NCI-H345 treated with DMSO at 0.1 percent for 48 hours (cell line): ENCODE measurements at regions not wholly inside any gene's neighbourhood (a gene's known extent, or its start where the extent isn't known, plus 50 kb on each side); places are given as distances from the start of the nearest gene placed in this dataset.

Source experiments
- DNase-seq: peaks from one replicate; lab custom pipeline; 2025; ENCODE audit not compliant: unreplicated experiment; lab: John Stamatoyannopoulos, UW

GRCh38 chr7:118563311-118563710 lies 338.8 kb downstream of the ANKRD7 start:
- no peak for DNase-seq

DNA sequence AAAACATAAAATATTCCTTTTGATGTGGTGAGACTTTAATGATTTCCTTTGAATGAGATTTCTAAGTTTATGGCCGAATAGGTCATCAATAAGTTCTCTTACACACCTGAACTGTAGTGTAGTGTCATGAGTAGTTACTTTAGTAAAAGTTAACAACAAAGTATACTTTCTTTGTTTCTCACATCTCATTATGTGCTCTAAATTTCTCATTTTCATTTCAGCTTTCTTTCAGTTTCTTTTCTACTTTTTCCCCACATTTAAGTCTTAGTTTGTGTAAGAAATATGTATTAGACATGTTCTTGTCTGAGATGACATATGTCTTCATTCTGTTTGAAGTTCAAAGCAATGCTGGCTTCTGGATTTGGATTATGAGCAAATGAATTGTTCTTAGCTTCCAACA lies 348.1 kb downstream of the ANKRD7 start:
- no peak for DNase-seq

GRCh38 chr7:118573085-118573484 lies 348.6 kb downstream of the ANKRD7 start:
- DNase-seq, result no peak

DNA sequence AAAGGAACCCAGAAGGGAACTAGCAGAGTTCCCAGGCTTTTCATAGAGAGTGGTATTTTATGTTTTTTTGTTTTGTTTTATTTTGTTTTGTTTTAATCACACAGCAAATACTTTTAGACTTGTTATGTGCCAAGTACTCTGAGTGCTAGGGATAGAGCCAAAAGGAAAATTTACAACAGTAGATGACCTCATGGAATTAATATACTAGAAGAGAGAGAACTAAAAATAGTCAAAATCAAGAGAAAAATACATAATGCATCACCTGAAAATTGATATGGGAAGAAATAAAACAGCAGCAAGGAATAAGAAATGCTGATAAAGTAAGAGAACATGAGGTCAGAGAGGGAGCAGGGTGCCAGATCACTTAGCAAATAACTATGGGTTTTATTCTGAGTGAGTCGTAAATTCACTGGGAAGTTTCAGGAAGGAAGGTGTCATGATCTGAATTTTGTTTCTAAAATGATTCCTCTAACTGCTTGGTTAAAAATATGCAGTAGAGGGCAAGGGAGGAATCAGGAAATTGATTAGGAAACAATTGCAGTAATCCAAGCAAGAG lies 351.0 kb downstream of the ANKRD7 start:
- DNase-seq, result no peak

DNA sequence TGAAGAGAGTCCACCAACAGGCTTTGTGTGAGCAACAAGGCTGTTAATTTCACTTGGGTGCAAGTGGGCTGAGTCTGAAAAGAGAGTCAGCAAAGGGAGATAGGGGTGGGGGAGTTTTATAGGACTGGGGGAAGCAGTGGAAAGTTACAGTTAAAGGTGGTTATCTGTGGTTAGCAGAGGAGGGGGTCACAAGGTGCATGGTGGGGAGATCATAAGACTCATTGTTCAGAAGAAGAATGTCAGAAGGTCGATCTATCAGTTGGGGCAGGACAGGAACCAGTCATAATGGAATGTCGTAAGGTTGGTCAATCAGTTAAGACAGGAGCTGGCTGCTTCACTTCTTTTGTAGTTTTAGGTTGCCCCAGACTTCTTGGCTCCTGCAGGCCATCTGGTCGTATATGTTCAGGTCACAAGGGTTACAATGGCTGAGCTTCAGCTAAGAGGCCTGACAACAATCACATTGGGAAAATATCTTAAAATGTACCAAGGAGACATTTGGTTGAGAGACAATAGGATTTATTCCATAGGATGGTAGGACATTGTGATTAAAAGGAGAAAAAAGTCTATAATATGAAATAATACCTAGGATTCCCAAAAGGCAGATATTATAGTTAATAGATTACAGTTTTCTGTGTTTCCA lies 356.4 kb downstream of the ANKRD7 start:
- no peak for DNase-seq

GRCh38 chr7:118583641-118584040 lies 359.1 kb downstream of the ANKRD7 start:
- no peak for DNase-seq

DNA sequence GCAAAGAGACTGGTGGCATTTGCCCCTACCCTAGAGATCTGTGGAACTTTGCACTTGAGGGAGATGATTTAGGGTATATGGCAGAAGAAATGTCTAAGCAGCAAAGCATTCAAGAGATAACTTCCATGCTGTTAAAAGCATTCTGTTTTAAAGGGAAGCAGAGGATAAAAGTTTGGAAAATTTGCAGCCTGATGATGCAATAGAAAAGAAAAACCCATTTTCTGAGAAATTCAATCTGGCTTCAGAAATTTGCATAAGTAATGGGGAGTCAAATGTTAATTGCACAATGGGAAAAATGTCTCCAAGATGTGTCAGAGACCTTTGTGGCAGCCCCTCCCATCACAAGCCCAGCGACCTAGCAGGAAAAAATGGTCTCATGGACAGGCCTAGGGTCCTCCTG lies 361.7 kb downstream of the ANKRD7 start:
- DNase-seq, result no peak

DNA sequence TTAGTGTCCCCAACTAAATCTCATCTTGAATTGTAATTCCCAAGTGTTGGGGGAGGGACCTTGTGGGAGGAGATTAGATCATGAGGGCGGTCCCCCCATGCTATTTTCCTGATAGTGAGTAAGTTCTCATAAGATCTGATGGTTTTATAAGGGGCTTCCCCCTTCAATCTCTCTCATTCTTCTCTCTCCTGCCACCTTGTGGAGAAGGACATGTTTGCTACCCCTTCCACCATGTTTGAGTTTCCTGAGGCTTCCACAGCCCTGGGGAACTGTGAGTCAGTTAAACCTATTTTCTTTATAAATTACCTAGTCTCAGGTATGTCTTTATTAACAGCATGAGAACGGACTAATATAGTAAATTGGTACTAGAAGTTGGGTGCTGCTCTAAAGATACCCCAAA lies 365.6 kb downstream of the ANKRD7 start:
- no peak for DNase-seq

DNA sequence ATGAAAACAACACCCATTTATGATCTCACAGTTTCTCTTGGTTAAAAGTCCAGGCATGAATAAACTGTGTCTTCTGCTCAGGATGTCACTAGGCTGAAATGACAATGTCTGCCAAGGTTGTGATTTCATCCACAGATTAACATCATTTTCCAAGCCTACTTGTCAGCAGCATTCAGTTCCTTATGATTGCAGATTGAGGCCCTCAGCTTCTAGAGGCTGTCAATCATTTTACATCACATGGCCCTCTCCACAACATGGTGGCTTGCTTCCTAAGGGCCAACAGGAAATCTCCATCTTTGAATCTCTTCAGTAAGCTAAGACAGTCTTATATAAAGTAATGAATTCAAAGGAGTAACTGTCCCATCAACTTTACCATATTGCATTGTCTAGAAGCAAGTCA lies 377.6 kb downstream of the ANKRD7 start:
- no peak for DNase-seq

DNA sequence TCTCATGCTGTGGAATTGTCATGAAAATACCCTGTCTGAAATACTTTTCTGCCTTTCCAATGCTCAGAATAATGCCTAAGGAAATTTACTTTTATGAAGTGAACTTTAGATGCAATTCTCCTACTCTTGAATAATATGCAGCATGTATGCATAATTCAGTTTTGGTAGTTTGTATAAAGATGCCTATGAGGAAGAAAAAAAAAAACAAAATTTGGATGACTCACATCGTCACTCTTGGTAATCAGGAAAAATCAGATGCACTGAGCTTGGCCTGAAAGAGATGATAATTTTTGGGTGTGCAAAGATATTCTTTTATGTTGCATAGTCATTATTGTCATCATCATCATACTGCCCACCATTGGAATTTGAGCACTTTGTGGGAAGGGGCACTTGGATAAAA lies 382.1 kb downstream of the ANKRD7 start:
- DNase-seq, result no peak

DNA sequence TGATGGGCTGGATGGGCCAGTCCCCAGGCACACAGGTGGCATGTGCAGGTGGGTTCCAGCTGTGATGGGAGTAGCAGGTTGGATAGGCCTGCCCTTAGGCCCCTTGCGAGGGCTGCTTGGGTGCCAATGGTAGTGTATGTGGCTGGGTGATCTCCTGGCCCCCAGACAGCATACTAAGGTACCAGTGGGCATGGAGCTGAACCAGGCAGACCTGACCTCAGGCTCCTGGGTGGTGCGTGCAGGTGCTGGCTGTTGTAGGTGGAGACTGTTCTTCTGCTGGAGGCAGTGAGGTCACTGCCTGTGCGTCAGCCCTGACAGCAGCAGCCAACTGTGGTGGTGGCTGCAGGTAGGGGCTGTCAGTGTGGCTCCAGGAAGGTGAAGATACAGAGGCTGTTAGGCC lies 384.7 kb downstream of the ANKRD7 start:
- DNase-seq, result no peak

GRCh38 chr7:118615681-118616080 lies 391.2 kb downstream of the ANKRD7 start:
- DNase-seq, result no peak

GRCh38 chr7:118621810-118622360 lies 397.4 kb downstream of the ANKRD7 start:
- no peak for DNase-seq

- DNase-seq, result no peak
These were observed 402.2 kb downstream of the ANKRD7 start for GRCh38 chr7:118626739-118627138.

- no peak for DNase-seq
These were observed 403.0 kb downstream of the ANKRD7 start for GRCh38 chr7:118627467-118627866.

DNA sequence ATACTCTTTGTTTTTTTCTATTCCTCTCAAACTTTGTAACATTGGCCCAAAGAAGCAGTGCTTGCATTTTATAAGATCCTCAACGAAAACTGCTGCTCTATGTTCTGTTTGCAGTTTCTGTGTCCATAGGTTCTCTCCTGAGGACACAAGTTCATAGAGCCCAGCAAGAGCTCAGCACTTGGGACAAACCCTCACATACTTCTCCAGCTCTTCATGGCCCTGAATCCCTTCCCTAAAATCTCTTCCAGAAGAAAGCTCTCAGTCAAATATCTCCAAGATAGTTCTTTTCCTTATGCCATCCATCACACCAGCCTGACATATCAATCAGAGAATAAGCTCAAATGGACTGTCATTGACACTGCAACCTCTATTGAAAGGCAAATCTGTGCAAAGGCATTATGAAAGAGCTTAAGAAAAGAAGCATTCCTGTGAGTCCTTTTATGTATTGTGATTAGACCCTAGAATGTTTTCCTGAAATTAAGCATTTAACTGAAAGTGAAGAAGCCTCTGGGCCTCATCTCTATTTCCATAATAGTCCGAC lies 405.5 kb downstream of the ANKRD7 start:
- no peak for DNase-seq

DNA sequence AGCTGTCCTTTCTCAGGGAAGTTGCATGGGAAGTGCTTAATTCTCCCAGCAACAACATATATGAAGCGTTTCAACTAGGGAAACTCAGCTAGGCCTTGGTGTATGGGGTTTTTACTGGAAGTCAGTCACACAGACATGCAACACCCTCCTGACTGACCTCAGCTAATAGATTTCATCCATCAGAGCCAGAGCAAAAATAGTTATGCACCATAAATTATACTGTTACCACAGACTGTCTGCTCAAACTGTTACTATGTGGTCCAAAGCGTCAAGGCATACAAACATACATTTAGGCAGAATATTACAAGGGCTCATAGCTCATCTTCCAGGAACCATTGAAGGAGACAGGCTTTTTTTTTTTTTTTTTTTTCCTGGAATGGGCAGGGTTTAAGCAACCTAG lies 417.9 kb downstream of the ANKRD7 start:
- no peak for DNase-seq

- DNase-seq, result no peak
These were observed 419.8 kb downstream of the ANKRD7 start for GRCh38 chr7:118644346-118644745.

DNA sequence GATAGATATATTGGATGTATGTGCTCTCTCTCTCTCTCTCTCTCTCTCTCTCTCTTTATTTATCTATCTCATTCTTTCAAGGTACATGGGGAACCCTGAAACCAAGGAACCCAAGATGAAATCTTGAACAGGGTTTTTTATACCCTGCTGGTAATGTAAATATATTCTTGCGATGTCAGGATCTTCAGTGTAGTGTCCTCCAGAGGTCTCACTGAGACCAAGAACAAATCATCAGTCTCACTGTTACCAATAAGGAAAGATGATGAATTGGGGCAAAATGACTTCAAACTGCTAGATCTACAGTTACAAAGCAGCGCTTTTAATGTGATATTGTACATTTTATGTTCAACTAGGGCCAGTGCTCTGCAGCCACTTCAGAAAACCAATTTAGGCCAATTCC lies 423.5 kb downstream of the ANKRD7 start:
- DNase-seq, result no peak

DNA sequence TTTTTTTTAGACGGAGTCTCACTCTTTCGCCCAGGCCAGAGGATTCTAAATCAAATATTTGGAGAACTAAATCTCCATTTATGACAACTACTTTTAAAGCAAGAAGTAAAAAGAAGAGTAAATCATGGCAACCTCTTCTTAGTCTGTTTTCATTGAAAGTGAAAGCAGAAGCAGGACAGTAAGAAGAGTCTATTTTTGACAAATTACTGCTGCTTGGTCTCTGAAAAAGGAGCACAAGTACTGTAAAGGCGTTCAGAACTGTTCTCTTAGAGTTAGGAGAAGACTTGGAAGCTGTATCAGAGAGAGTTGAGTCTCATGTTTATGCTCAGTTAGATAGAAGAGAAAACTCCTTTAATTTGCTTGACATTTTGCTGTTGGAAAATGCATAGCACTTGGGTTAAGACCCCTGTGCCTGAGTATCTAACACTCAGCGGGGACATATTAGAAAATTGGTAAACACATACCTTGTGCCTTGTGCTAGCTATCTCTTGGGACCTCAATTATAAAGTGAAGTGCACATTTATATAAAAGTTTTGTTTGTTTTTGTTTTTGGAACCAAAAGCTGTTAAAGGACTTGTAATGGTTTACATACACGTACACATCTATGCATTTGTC lies 433.0 kb downstream of the ANKRD7 start:
- DNase-seq, result no peak

- DNase-seq, result no peak
These were observed 437.8 kb downstream of the ANKRD7 start for GRCh38 chr7:118662266-118662665.

DNA sequence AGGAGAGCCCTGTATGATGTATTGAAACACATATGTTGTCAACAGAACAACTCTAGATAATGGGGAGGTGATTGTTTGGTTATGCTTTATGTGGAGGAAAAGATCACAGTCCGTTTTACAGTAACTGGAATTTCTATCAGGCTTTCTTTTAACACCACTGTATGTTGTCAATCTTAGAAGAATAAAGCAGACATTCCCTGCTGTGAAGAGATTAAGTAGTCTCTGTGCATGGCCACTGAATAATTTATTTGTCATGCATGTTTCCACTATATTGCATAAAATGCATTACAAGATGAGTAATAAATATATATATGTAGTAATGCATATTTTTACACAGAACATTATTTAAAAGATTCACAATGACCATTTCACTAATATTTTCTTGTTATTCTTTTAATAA lies 440.0 kb downstream of the ANKRD7 start:
- DNase-seq, result no peak
